Uterus (tissue), 2 donors: ENCODE measurements at regions not wholly inside any gene's neighbourhood (a gene's known extent, or its start where the extent isn't known, plus 50 kb on each side); places are given as distances from the start of the nearest gene placed in this dataset.

Experiments used
- CTCF ChIP-seq, 4 experiments: fragments of 200-600 bp in 2 of 4; fragments of 450-650 bp in 2 of 4; sonication (generic) in 2 of 4; IDR thresholded peaks; one replicate each; pipeline ENCODE4 v1.5.1; 2016 to 2019; ENCODE audit warnings: antibody characterized with exemption in 4 of 4, mild to moderate bottlenecking in 2 of 4, moderate library complexity in 1 of 4
- POLR2A ChIP-seq, 2 donors: fragments of 450-650 bp; IDR thresholded peaks; one replicate each; pipeline ENCODE4 v1.6.1; 2016; ENCODE audit warnings: antibody characterized with exemption in 2 of 2, mild to moderate bottlenecking in 1 of 2, moderate library complexity in 1 of 2

DNA sequence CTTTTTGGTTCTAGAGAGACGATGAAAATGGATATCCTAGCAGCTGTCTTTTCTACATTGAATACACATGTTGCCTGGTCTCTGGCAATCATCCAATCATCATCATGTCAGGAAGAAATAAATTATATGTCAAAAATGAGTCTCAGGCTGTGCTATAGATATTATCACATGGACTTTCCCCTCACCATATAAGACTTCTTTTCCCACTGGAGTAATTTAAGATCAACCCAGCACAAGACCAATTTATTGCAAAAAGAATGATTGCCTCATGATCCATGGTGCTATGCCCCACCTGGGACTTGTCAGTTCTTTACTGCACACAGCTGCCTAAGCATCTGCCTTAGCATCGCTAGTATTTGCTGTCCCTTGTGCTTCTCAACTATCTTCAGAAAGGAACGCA, 783.7 kb upstream of the TMEFF2 start:
- TF ChIP-seq CTCF (IDR thresholded peaks at IDR 0.05) (no peak), POLR2A (IDR thresholded peaks at IDR 0.05) (no peak)
